Lower leg skin (tissue), 4 donors: ENCODE measurements at regions not wholly inside any gene's neighbourhood (a gene's known extent, or its start where the extent isn't known, plus 50 kb on each side); places are given as distances from the start of the nearest gene placed in this dataset.

Source experiments
- DNase-seq, 2 donors: peaks; one replicate each; pipeline ENCODE4 v3.0.0-alpha.2; 2019; ENCODE audit warnings: low spot score in 2 of 2
- H3K4me3 ChIP-seq: fragments of 200-600 bp; sonication (generic); 2 replicates; pipeline ENCODE4 v1.5.1; 2017; ENCODE audit warnings: mild to moderate bottlenecking, low read depth; ENCODE audit not compliant: poor library complexity, severe bottlenecking
- CTCF ChIP-seq, 3 donors: fragments of 450-650 bp; IDR thresholded peaks; one replicate each; pipeline ENCODE4 v1.5.1; 2016; ENCODE audit warnings: antibody characterized with exemption in 3 of 3, mild to moderate bottlenecking in 3 of 3, moderate library complexity in 2 of 3
- POLR2A ChIP-seq, 2 donors: fragments of 450-650 bp; IDR thresholded peaks; one replicate each; pipeline ENCODE4 v1.6.1; 2016 to 2017; ENCODE audit warnings: antibody characterized with exemption in 2 of 2, mild to moderate bottlenecking in 1 of 2, moderate library complexity in 1 of 2
- WGBS, 2 donors: methylation state at CpG; one replicate each; pipeline ENCODE4 v1.1.5; 2018; 5-methylcytosine and 5-hydroxymethylcytosine counted together
- intact Hi-C: fragments of 100-400 bp; cut with DNase I; formaldehyde crosslinking; loops from one replicate; pipeline ENCODE4 v1.15.0; 2023; ENCODE audit warnings: low total_unique reads

- WGBS, 2 donors, result 57 to 64% methylated on average over 1 of the region's 1 CpG
- intact Hi-C loops, result no loop called here
- no peak overlapping the region for H3K4me3 ChIP-seq
- no peak for DNase-seq
- TF ChIP-seq CTCF (IDR thresholded peaks at IDR 0.05) (no peak), POLR2A (IDR thresholded peaks at IDR 0.05) (no peak)
These were observed 117.3 kb upstream of the SLC7A14 start for GRCh38 chr3:170703121-170703588.

GRCh38 chr3:170701696-170702678 lies 116.1 kb upstream of the SLC7A14 start:
- intact Hi-C loops, result no loop called here
- no peak for DNase-seq
- TF ChIP-seq POLR2A (IDR thresholded peaks at IDR 0.05) (no peak), CTCF (IDR thresholded peaks at IDR 0.05) (no peak)
- WGBS, 2 donors, result 70 to 75% methylated on average over 4 of the region's 4 CpGs
- no peak overlapping the region for H3K4me3 ChIP-seq

- TF ChIP-seq POLR2A (IDR thresholded peaks at IDR 0.05), result no peak
- no peak for TF ChIP-seq CTCF (IDR thresholded peaks at IDR 0.05)
- H3K4me3 ChIP-seq, result no peak overlapping the region
- intact Hi-C loops, result no loop called here
- WGBS, 2 donors, result 52 to 54% methylated on average over 1 of the region's 1 CpG
- no peak for DNase-seq
These were observed 114.2 kb upstream of the SLC7A14 start for GRCh38 chr3:170700054-170700404.

GRCh38 chr3:170699158-170700053 lies 113.5 kb upstream of the SLC7A14 start:
- intact Hi-C loops, result no loop called here
- H3K4me3 ChIP-seq, result no peak overlapping the region
- no peak for DNase-seq
- TF ChIP-seq POLR2A (IDR thresholded peaks at IDR 0.05) (no peak), CTCF (IDR thresholded peaks at IDR 0.05) (no peak)
- 82 to 87% methylated on average over 8 of the region's 8 CpGs for WGBS, 2 donors

GRCh38 chr3:170697908-170698307 lies 112.0 kb upstream of the SLC7A14 start:
- TF ChIP-seq CTCF (IDR thresholded peaks at IDR 0.05) (no peak), POLR2A (IDR thresholded peaks at IDR 0.05) (no peak)
- no peak for DNase-seq
- WGBS, 2 donors, result 83 to 87% methylated on average over 3 of the region's 3 CpGs
- intact Hi-C loops, result no loop called here
- H3K4me3 ChIP-seq, result no peak overlapping the region
